NCI-H526 (cell line): ENCODE measurements at regions not wholly inside any gene's neighbourhood (a gene's known extent, or its start where the extent isn't known, plus 50 kb on each side); places are given as distances from the start of the nearest gene placed in this dataset.

Source experiments
- DNase-seq, 2 experiments: peaks; one replicate each; lab custom pipeline; 2025; lab: John Stamatoyannopoulos, UW

DNA sequence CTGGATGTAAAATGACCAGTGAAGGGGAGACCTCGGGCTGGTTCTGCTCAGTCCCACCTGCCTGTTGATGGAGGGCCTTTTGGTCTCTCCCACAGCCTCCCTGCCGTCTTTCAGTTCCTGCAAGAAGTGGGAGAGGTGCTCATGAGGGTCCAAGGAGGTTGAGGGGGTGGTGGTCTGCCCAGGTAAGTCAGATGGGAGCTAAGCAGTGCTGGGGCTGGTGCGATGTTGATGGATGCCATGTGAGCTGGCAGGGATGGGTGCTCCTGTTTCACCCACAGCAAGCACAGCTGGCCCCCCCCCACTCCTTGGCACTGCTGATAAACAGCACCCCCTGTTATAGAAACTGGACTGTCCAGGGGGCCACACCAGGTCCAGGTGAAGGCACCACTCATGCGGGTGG is 145.6 kb downstream of the NSG2 start:
- DNase-seq: no peak

DNA sequence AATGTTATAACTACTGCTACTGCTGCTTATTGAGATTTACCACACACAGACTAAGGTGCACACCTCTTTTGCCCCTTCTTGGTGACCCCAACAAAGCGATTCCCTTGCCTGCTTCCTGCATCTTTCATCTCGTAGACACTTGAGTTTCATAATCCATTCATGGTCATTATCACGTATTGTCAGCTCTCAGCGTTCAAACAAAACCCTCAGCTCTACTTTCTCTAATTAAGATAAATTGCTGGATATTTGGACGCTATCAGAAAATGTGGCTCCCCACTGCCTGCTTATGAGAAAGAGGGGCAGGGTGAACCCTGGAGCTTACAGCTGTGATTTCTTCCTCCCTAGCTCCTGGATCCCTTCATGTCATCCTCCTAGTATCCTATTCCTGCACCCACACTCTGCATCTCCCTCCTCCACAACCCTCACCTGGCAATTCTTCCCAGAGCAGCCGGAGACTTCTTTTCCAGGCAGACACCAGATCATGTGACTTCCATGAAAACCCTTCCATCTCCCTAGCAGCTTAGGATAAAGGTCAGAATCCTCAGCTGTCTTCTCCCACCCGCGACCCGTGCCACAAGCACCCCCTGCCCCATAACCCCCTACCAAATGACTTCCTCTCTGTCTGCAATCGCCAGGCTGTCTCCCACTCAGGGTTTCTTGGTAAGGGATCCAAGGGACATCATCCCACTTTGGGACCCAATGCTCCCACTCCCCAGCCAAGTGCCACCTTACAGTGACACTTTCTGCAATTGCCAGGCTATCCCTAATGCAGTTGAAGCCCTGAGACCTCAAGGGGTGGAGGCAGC is 146.5 kb downstream of the NSG2 start:
- DNase-seq: no peak

DNA sequence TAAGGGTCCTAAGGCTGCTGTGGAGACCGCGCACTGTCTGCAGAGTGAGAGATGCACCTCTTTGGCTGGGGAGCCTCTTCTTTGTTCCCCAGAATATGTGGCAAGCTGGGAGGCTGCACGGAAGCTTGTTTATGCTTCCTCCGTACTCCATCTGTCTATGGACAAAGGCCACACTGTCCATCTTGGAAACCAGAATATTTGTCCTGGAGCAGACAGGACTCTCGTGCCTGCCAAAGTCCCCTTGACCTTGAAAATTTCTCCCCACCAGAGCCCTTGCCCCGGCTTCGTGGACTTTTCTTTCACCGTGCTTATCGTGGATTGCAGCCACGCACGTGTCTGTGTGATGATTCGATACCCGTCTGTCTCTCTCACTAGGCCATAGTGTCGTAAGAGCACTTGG is 147.4 kb downstream of the NSG2 start:
- DNase-seq: no peak

DNA sequence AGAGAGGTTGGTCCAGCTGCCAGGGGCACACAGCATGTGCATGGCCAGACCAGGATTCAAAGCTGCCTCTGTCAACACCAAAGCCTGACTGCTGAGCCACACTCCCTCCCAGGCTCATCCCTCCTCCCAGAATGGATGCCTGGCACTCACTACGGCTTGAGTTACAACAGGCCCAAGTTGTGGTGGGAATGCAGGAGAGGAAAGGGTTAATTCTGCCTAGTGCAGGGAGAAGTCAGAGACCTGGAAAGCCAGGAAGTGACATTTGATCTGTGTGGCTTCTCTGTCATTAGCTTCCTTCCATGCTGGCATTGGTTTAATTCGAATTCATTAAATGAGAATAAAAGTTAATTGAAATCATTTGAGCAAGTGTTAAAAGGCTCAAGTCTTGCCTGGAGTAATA is 150.0 kb downstream of the NSG2 start:
- DNase-seq: peak; percentile 3 to 21

DNA sequence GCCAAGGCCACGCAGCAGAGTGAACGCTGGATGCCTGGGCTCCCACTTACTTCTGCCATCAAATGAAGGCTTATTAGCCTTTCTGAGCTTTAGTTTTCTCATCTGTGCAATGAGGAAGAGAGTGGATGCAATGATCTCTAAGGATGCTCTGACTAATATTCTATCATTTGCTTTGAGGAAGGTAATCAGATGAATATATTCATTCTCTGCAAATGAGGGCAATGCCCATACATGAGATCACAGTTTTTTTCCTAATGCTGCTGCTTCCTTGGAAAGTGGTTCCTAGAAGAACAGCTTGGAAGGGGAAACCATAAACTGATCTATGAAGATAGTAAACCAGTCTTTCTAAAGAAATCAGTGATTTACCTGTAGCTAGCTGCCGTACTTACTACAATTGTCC is 152.4 kb downstream of the NSG2 start:
- DNase-seq: no peak

DNA sequence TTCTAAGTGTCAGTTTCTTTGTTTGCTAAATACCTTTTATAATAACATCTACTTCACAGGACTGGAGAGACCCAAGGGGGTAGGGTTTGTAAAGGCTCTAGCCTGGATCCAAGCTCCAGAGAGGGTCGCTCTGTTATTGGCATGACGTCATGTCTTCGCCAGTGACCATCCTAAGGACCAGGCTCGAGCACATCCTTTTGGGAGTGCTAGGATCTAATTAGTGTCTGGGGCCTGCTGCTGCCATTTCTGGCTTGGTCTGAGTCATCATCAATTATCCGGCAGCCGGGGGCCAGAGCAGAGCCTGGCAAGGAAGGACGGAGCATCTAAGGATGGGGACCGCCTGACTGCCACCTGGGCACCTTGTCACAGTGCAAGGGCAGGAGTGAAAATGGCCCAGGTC is 153.0 kb downstream of the NSG2 start:
- no peak for DNase-seq

DNA sequence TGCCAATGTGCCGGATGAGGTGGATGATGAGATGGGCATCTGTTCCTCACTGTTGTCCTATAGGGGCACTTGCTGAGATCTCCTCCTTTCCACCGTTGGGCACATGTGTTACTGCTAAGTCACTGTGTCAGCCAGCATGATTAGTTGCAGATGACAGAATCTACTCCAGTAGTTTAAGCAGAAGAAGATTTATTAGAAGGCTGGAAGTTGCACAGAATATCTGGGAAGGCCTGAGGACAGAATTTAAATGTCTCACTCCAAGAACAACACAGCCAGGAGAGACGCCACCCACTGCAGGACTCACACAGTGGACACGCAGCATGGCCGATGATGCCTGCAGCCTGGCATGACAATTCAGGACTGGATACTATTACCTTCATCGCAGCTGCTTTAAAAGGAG is 157.5 kb downstream of the NSG2 start:
- DNase-seq: no peak

DNA sequence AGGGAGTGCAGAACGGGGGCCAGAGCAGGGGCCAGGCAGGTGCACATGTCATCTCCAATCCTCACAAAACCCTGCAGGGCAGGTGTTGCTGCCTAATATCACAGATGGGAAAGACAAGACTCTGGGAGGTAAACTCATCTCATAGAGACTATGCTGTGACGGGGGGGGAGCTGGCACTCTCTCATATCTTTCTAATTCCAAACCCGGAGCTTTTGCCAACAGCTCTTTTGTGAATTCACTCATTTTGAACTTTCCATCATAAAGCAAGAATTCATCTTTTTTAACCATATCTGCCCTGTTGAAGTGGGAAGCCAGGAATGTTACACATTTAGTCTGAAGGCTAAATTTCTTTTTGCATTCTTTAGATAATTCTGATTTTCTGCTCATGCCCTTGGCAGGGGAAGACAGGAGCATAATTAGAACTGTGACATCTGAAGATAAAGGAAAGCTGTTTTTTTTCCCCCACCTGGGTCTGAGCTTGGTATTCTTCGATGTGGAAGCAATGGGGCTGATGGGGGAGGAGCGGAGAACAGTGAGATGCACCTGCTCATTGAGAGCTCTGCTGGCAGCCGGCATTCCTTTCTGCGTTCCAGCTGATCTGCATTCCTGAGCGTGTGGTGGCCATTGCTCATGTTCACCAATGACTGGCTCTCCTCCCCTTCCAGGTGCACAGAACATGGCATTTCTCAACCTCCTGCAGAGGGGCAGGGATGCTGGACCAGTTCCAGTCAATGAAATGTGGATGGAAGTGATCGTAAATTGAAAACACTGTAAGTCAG is 159.2 kb downstream of the NSG2 start:
- DNase-seq: peak in 1 of 2 experiments; percentile 44

DNA sequence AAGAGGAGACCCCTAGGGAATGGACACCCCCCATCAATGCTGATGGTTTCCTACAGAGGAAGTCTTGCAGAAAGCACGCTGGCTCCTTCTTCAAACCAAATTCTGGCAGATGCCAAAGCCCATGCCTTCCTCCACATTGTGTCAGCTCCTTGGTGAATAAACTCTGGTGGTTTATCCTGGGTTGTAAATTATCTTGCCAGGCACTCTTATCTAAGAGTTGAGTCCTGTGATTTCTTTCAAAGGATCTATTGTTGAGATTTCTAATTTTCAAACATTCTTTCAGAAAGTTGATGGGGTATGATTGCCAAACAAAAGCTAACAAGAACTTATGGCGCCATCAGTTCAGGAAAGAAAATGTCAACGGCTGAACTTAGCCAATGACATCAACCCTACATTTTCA is 160.4 kb downstream of the NSG2 start:
- DNase-seq: no peak

DNA sequence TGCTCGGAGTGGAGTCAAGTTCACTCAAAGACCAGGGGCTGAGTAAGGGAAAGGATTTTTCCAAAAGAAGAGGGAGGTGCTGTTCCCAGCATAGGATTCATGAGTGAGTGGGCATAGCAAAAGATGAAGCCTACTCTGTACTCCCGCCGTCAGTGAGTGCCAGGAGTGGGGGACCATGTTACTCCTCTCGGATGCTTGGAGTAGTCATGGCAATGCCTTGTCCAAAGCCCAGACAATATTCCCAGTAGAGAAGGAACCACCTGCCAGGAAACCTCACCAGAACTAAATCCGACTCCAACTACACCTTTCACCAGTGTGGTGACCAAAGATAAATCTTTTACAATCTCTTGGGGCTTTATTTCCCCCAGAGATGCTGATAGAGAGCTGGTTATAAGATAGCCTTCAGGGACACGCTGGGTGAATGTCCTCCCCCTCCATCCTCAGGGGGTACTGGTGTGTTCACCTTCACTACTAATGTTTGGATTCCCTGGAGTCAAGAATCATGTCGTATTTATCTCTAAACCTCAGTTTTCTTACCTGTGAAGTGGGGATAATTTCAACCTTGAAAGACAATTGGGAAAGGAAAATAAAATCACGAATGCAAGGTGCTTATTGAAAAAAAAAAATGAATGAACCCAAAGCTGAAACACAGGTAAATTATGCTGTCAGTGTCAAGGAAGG is 165.2 kb downstream of the NSG2 start:
- DNase-seq: no peak

DNA sequence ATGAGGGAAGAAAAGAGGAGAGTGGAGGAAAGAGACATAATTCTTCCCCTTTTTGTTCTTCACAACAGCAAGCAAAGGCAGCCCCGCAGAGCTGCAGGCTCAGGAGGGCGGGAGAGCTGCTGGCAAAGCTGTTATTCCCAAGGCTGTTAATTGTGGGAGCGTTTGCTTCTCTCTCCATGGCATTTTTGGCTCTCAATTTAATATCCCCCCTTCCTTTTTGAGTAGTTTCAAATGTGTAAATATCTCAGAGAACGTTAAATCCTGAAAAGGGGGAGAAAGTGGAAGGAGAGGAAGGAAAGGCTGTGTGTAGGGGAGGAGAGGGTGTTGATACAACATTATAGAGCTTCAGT is 165.7 kb downstream of the NSG2 start:
- DNase-seq: no peak

DNA sequence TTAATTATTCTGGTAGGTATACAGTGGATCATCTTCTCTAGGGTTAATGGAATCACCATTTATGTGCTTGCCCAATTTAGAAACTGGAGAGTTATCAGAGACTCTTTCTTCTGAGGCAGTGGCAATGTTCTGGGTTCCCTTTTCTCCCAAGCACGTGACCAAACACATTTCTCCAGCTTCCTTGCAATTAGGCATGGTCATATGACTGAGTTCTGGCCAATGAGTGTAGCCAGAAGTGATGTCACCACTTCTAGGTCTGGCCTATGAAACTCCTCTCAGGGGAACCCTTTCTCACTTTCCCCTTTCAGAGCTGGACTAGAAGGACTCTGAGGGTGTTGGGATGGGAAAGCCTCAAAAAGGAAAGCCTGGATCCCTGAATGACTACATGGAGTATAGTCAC is 172.0 kb downstream of the NSG2 start:
- DNase-seq: no peak

DNA sequence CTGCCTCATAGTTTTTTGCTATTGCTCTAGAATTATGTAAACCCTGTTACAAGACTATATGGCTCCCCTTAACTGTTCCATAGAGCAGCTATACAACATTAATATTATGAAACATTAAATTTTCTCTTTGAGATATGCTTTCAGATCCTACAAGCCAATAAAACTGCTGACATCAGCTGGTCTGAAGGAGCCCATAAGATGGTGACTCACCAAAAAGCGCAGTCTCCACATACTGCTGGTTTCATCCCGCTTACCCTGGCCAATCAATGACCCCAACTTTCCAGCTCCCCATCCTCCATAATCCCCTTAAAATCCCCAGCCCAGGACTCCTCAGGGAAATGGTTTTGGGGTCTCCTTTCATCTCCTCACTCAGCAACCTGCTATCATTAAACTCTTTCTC is 172.7 kb downstream of the NSG2 start:
- no peak for DNase-seq

DNA sequence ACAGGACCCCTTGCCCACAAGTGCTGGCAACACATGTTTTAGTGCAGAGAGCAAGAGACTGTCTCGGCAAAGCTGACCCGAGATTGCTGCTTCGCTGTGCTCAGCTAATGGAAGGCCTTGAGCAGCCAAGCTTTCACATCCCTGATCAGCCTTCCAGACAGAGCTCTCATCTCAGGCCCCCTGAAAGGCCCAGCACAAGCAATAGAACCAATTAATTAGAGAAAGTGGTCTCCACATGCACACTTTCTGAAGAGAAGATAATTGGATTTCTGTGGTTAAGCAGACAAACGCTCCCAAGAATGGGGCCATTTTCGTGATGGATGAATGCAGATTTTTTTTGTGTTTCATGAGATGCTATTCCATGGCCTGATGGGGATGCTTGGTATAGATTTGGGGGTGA is 174.9 kb downstream of the NSG2 start:
- DNase-seq: no peak

DNA sequence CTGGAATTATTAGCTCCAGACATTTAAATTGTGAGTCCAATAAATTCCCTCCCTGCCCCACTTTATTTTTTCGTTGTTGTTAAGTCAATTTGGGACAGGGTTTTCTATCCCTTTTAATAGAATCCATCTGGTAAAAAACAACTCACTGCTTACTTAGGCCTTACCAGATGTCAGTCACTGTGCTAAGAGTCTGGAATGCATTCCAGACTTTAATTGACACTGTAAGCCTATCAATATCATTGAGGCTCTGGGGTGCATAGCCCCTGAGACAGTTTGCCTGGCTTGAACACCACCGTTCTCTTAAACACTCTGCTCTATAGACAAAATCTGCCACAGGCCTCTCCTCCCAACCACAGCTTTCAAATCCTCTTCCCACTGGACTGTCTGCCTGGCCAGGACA is 175.9 kb downstream of the NSG2 start:
- no peak for DNase-seq

DNA sequence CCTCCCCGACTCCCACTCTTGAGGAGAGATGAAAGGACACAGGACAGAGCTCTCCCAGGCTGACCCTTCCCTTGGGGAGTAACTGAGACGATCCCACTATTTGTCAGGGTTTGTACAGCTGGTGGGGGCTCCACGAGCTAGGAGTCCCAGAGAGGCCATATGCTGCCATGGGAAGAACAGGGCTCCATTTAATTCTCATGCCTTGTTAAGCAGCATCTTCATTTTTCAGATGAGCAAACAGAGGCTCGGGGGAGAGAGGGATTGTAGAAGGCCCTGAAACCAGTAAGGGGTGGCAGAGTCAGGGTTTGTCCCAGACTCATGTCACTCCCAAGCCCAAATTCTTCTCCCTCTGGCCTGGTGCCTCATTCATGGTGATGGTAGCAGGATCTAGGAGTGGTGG is 176.4 kb downstream of the NSG2 start:
- no peak for DNase-seq

DNA sequence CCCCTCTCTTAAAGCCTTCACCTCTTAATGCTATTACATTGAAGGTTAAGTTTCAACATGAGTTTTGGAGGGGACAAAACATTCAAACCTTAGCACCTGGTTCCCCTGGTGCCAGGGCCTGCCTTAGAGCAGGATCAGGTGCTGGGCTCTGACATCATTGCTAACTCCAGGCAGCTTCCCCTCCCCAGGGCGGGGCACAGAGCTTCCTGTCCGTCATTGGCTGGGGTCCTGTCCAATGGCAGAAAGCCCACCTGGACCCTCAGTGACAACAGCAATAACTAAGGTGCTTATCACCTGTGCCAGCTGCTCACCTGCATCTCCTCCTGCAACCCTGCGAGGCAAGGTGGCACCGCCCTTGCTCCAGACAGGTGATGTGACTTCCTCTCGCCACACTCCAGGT is 177.4 kb downstream of the NSG2 start:
- DNase-seq: peak in 1 of 2 experiments; percentile 5

DNA sequence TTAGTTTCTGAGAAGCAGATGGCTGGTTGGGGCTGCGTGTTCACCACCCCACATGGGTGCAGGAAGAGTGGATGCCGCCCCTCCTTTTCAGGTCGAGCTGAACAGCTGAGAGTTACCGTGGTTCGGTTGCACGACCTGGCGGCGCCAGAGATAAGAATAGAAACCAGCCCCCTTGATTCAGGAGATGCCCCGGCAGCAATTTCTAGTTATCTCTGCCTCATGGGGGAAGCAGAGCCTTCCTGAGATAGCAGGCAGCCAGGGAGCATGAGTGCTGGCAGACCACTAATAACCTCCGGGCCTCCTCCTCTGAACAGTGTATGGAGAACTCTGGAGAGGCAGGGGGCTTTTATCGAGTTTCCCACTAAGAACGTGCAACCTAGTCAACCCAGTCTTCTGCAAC is 177.8 kb downstream of the NSG2 start:
- DNase-seq: no peak

DNA sequence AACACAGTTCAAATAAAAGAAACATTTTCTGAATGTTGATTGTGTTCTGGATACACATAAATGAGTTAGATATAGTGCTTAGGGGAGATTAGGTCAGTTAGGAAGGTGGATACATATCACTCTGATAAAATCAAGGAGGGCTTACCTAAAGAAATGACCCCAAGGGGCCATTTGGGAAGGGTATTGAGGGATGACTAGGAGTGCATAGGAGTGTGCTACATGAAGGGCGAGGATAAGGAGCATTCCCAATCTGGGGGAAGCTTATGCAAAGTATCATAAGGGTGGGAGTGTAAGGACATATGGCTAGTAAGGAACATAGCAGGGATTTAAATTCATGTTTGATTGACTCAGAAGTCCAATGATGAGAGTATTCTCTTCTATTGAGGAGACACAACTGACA is 183.6 kb downstream of the NSG2 start:
- DNase-seq: no peak

DNA sequence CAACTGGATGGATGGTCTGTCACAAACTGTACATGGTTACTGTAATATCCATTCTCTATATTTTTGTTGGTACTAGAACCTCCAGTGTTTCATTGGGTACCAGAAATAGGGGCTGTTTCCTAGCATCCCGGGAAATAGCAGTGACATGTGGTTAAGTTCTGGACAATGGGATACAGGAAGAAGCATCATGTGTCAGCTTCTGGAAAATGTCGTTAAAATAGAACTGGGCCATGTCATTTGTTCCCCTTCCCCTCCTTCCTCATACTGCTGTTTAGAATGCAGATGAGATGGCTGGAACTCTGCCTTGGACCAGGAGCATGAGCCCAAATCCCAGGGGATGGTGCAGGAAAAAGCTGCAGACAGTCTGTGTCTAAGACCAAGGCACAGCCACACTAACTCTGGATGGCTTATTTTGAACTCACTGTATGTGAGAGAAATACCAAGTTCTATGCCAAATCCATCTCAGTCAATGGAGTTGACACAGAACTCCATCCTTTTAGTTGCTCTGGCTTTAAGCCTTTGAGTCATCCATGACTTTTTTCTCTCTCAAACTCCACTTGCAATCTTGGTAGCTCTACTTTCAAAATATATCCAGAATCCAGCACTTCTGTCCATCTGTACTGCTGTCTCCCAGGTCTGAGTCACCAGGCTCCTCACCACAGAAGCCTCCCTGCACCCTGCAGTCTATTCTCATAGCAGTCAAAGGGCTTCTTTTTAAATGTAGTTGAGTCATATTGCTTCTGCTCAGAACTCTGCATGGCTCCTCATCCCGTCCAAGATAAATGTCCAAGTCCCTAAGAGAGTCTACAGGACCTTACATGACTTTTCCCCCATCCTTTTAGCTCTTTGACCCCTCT is 184.2 kb downstream of the NSG2 start:
- peak in 1 of 2 experiments; percentile 13 for DNase-seq

DNA sequence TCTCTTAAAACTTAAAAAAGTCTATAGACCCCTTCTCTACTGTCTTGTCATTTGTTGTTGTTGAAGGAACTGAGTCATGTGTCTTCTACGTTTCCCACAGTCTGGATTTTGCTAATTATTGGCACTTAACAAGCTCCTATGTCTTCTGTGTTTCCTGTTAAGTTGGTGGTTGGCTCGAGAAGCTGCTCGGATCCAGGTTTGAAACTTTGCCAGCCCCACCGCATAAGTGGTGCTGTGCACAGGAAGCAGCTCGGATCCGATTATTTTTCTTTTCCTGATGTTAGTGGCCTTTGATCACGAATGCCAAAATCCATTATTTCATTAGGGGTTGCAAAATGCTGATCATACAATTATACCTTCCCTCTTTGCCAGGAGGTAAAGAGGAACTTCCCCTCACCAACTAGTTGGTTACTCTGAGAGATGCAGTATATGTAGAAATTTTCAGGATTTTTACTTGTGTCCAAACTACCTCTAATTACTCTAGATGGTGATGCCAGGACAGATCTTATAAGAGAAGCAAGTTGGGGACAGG is 186.5 kb downstream of the NSG2 start:
- DNase-seq: no peak

DNA sequence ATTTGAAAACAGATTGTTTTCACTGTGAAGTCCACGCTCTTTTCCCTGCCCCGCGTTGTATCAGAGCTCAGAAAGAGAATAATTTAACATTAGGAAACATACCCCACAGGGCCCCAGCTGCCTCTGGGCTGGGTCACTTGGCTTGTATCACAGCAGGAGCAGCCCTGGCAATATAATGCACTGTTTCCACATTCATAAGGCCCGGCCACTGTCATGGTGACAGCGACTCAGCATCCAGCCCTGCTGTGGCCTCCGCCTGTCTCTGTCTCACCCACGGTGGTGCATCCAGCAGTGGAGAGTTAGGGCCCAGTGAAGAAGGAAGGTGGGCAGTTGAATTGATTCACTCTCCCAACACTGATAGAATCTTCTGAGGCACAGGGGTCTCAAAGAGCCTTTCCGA is 188.9 kb downstream of the NSG2 start:
- DNase-seq: no peak
